ENCODE measurements at regions not wholly inside any gene's neighbourhood (a gene's known extent, or its start where the extent isn't known, plus 50 kb on each side); places are given as distances from the start of the nearest gene placed in this dataset.

- Histone ChIP-seq H3K27ac (ENCODE audit: low read depth in 1 of 2, low read length in 2 of 2) (no peak overlapping the region), H3K9me3 (replicated peaks in 1 of 2; ENCODE audit: control insufficient read depth in 1 of 2, insufficient read depth in 1 of 2, low read length in 2 of 2) (no peaks in the 10 kb centered on the region), H3K36me3 (replicated peaks in 1 of 2; ENCODE audit: control insufficient read depth in 1 of 2, insufficient read depth in 2 of 2, low read length in 2 of 2) (no peaks in the 10 kb centered on the region), H2AFZ (ENCODE audit: insufficient read depth, low read depth, low read length, poor library complexity, severe bottlenecking) (no peak overlapping the region), H4K20me1 (ENCODE audit: insufficient read depth, low read length) (no peaks in the 10 kb centered on the region), H3K4me2 (replicated peaks; ENCODE audit: extremely low read depth, low read length, poor library complexity, severe bottlenecking) (no peak overlapping the region), H3K4me3 (replicated peaks in 1 of 3; ENCODE audit: low read depth in 2 of 3, low read length in 3 of 3) (no peak overlapping the region), H3K9ac (ENCODE audit: insufficient read depth, low read length, poor library complexity, severe bottlenecking) (no peak overlapping the region), H3K4me1 (ENCODE audit: control insufficient read depth in 1 of 2, insufficient read depth in 2 of 2, low read length in 2 of 2) (no peaks in the 10 kb centered on the region), H3K27me3 (ENCODE audit: control insufficient read depth in 2 of 2, insufficient read depth in 2 of 2, low read length in 2 of 2) (no peaks in the 10 kb centered on the region), H3K79me2 (ENCODE audit: insufficient read depth, low read length) (no peaks in the 10 kb centered on the region)
- H3K27me3 Mint-ChIP-seq (ENCODE audit: low read depth in 3 of 3) = peaks cover 0 to 4% (median 0%) of the 10 kb centered on the region in 3 donors
- 78% methylated on average over 1 of the region's 3 CpGs for WGBS (ENCODE audit: insufficient coverage)
- TF ChIP-seq CTCF (IDR thresholded peaks at IDR 0.05) = no peak
- DNase-seq = no peak
- no peaks in the 10 kb centered on the region for H3K9me3 Mint-ChIP-seq
- no peak overlapping the region for H3K4me3 Mint-ChIP-seq
- no peak overlapping the region for H3K27ac Mint-ChIP-seq
- H3K36me3 Mint-ChIP-seq = peaks cover 0 to 4% of the 10 kb centered on the region in 2 donors
- intact Hi-C loops (cut with micrococcal nuclease) = loop anchor here in 1 of 2 donors (5.0 kb wide), 1 partner anchor 90 kb away; no protein-coding TSS in a partner anchor
- peaks cover 3% of the 10 kb centered on the region for H3K4me1 Mint-ChIP-seq
Measured at GRCh38 chr7:106372595-106373318, 88.0 kb upstream of the NAMPT start.

- Histone ChIP-seq H3K79me2 (ENCODE audit: insufficient read depth, low read length) (no peaks in the 10 kb centered on the region), H4K20me1 (ENCODE audit: insufficient read depth, low read length) (no peaks in the 10 kb centered on the region), H3K4me1 (ENCODE audit: control insufficient read depth in 1 of 2, insufficient read depth in 2 of 2, low read length in 2 of 2) (peaks cover 3 to 5% of the 10 kb centered on the region in 2 donors), H3K4me2 (replicated peaks; ENCODE audit: extremely low read depth, low read length, poor library complexity, severe bottlenecking) (no peak overlapping the region), H3K9ac (ENCODE audit: insufficient read depth, low read length, poor library complexity, severe bottlenecking) (no peak overlapping the region), H3K4me3 (replicated peaks in 1 of 3; ENCODE audit: low read depth in 2 of 3, low read length in 3 of 3) (no peak overlapping the region), H3K9me3 (replicated peaks in 1 of 2; ENCODE audit: control insufficient read depth in 1 of 2, insufficient read depth in 1 of 2, low read length in 2 of 2) (no peaks in the 10 kb centered on the region), H2AFZ (ENCODE audit: insufficient read depth, low read depth, low read length, poor library complexity, severe bottlenecking) (no peak overlapping the region), H3K36me3 (replicated peaks in 1 of 2; ENCODE audit: control insufficient read depth in 1 of 2, insufficient read depth in 2 of 2, low read length in 2 of 2) (no peaks in the 10 kb centered on the region), H3K27ac (ENCODE audit: low read depth in 1 of 2, low read length in 2 of 2) (no peak overlapping the region), H3K27me3 (ENCODE audit: control insufficient read depth in 2 of 2, insufficient read depth in 2 of 2, low read length in 2 of 2) (no peaks in the 10 kb centered on the region)
- WGBS (ENCODE audit: insufficient coverage) = no CpG with 5 or more reads among the region's 2 CpGs
- Mint-ChIP-seq H3K27me3 (ENCODE audit: low read depth in 3 of 3) (peaks cover 0 to 4% (median 0%) of the 10 kb centered on the region in 3 donors), H3K4me3 (no peak overlapping the region), H3K9me3 (no peaks in the 10 kb centered on the region), H3K27ac (no peak overlapping the region), H3K4me1 (peaks cover 5% of the 10 kb centered on the region), H3K36me3 (peaks cover 0 to 4% of the 10 kb centered on the region in 2 donors)
- no peak for TF ChIP-seq CTCF (IDR thresholded peaks at IDR 0.05)
- DNase-seq = no peak
- intact Hi-C loops (cut with micrococcal nuclease) = loop anchor here in 1 of 2 donors (5.0 kb wide), 1 partner anchor 90 kb away; no protein-coding TSS in a partner anchor
Measured at GRCh38 chr7:106372126-106372525, 87.3 kb upstream of the NAMPT start.
